Naive thymus-derived CD4-positive, alpha-beta T cell (primary cell): ENCODE measurements at regions not wholly inside any gene's neighbourhood (a gene's known extent, or its start where the extent isn't known, plus 50 kb on each side); places are given as distances from the start of the nearest gene placed in this dataset.

Experiments
- ATAC-seq: fragments of 150-1000 bp; cut with Tn5 transposase; 2 replicates; pipeline ENCODE4 v1.10.0; 2021; ENCODE audit warnings: mild to moderate bottlenecking, moderate library complexity
- CTCF ChIA-PET: fragments of 350-600 bp; sonication (Branson Sonifier 250); formaldehyde crosslinking; loops from one replicate; lab custom pipeline; 2021; ENCODE audit warnings: antibody characterized with exemption; lab: Charles Lee
- POLR2A ChIA-PET: fragments of 350-600 bp; sonication (Branson Sonifier 250); formaldehyde crosslinking; loops from one replicate; lab custom pipeline; 2021; ENCODE audit warnings: antibody characterized with exemption, inconsistent platforms; lab: Charles Lee
- DNase-seq, 9 donors: peaks; one replicate each; pipeline versions ENCODE4 v3.0.0 to v3.0.0-alpha.2; 2020 to 2022; ENCODE audit warnings: mixed read lengths in 1 of 9
- H3K27ac ChIP-seq: one replicate; pipeline ENCODE4 v1.7.0; 2013; ENCODE audit warnings: mild to moderate bottlenecking, low read depth, low read length, moderate library complexity
- H3K27me3 ChIP-seq, 2 donors: one replicate each; pipeline ENCODE4 v1.7.0; 2013; ENCODE audit warnings: low read length in 2 of 2, mild to moderate bottlenecking in 2 of 2, moderate library complexity in 2 of 2; ENCODE audit not compliant: control insufficient read depth in 2 of 2, insufficient read depth in 2 of 2
- H3K36me3 ChIP-seq, 3 experiments: 1 replicate in 2 of 3; 2 replicates in 1 of 3; pipeline ENCODE4 v1.7.0; 2013; ENCODE audit warnings: low read length in 3 of 3, mild to moderate bottlenecking in 3 of 3, moderate library complexity in 1 of 3; ENCODE audit not compliant: insufficient read depth in 3 of 3, control insufficient read depth in 2 of 3
- H3K4me1 ChIP-seq, 2 donors: one replicate each; pipeline ENCODE4 v1.7.0; 2013; ENCODE audit warnings: low read length in 2 of 2, mild to moderate bottlenecking in 2 of 2, moderate library complexity in 1 of 2; ENCODE audit not compliant: control insufficient read depth in 2 of 2, insufficient read depth in 2 of 2
- H3K4me3 ChIP-seq: 2 replicates; pipeline ENCODE4 v1.7.0; 2013; ENCODE audit warnings: mild to moderate bottlenecking, low read length
- H3K9me3 ChIP-seq, 3 experiments: 1 replicate in 2 of 3; 2 replicates in 1 of 3; pipeline ENCODE4 v1.7.0; 2013; ENCODE audit warnings: low read length in 3 of 3; ENCODE audit not compliant: control insufficient read depth in 2 of 3
- H3K27ac Mint-ChIP-seq, 9 donors: one replicate each; pipeline ENCODE4 v1.8.0; 2020 to 2022; ENCODE audit warnings: mixed read lengths in 9 of 9, mild to moderate bottlenecking in 8 of 9, moderate library complexity in 5 of 9, inconsistent platforms in 2 of 9
- H3K27me3 Mint-ChIP-seq, 5 donors: one replicate each; pipeline ENCODE4 v1.8.0; 2021 to 2022; ENCODE audit warnings: mixed read lengths in 5 of 5, mild to moderate bottlenecking in 1 of 5
- H3K36me3 Mint-ChIP-seq, 5 donors: one replicate each; pipeline ENCODE4 v1.8.0; 2020 to 2022; ENCODE audit warnings: mixed read lengths in 5 of 5, mild to moderate bottlenecking in 3 of 5, inconsistent platforms in 1 of 5
- H3K4me1 Mint-ChIP-seq, 7 donors: one replicate each; pipeline ENCODE4 v1.8.0; 2020 to 2022; ENCODE audit warnings: mixed read lengths in 7 of 7, mild to moderate bottlenecking in 3 of 7, inconsistent platforms in 1 of 7
- H3K4me3 Mint-ChIP-seq, 10 donors: one replicate each; pipeline ENCODE4 v1.8.0; 2020 to 2022; ENCODE audit warnings: mild to moderate bottlenecking in 10 of 10, mixed read lengths in 10 of 10, moderate library complexity in 6 of 10, inconsistent platforms in 2 of 10
- H3K9me3 Mint-ChIP-seq, 11 donors: one replicate each; pipeline ENCODE4 v1.8.0; 2020 to 2022; ENCODE audit warnings: mixed read lengths in 11 of 11, mild to moderate bottlenecking in 4 of 11, inconsistent platforms in 1 of 11, moderate library complexity in 1 of 11
- intact Hi-C, 2 donors: fragments of 100-400 bp; cut with micrococcal nuclease; formaldehyde crosslinking; loops; one replicate each; pipeline ENCODE4 v1.15.1; 2023

DNA sequence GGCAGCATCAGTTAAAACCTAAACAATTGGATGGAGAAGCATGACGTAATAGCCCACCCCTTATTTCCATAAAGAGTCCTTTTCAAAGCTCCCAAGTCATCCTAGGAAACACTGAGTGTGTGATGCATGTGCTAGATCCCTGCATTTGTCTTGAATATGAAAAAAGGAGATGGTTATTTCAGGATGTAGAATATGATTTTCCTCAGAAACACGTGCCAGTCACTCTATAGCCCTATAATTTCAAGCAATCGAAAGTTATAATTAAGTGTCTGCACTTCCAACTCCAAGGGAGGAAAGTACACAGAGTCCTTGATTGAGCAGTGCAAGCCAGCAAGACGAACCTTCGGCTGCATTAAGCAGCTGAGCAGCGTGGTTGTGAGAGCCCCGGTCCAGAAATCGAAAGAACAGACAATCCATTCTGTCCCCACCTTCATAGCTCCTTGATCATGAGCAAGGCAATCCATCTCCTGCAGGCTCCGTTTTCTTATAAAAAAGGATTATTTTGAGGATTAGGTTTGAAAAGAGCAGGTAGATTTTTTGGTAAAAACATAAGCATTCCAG, 287.7 kb downstream of the FBXO15 start:
- Histone ChIP-seq H3K36me3 (no peaks in the 10 kb centered on the region), H3K27me3 (no peaks in the 10 kb centered on the region), H3K4me3 (no peak overlapping the region), H3K4me1 (no peaks in the 10 kb centered on the region), H3K27ac (no peak overlapping the region), H3K9me3 (no peaks in the 10 kb centered on the region)
- H3K27me3 Mint-ChIP-seq = peaks cover 0 to 11% (median 7%) of the 10 kb centered on the region in 5 donors
- CTCF ChIA-PET = no interaction called here
- H3K4me3 Mint-ChIP-seq = no peak overlapping the region
- DNase-seq = no peak
- ATAC-seq = no peak
- H3K27ac Mint-ChIP-seq = no peak overlapping the region
- POLR2A ChIA-PET = no interaction called here
- H3K9me3 Mint-ChIP-seq = peaks cover 0 to under 1% (median 0%) of the 10 kb centered on the region in 11 donors
- intact Hi-C loops = no loop called here
- no peaks in the 10 kb centered on the region for H3K36me3 Mint-ChIP-seq
- H3K4me1 Mint-ChIP-seq = peaks cover 0 to 12% (median 0%) of the 10 kb centered on the region in 7 donors

DNA sequence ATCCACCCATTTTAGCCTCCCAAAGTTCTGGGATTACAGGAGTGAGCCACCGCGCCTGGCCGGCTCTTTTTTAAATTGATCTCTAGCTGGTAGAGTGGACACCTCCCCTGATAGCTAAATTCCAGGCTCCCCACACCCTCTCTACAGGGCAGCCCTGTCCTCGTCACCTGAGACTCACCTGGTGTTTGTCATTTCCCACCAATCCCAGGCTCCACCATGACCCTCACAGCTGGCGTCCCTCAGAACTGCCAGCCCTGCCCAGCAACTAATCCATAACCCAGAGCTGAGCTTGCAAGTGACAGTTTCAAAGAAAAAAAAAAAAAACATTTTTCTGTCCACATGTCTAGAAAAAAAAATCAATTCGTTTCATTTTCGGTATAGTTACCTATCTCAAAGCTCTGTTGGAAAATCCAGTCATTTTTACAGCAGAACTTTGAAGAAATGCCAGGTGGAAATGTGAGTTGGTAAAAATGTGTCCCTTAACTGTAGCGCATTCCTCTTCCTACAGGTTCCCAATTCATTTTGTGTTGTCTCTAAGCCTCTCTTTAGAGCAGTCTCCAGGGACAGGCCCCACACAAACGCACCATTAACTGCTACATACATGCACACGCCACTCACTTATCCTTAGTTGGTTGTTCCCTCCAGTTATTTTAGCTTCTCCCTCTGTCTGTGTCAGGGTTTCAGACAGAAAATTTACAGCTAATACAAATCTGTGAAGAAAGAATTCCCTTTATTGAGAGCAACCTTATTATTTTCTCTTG, 294.7 kb downstream of the FBXO15 start:
- Mint-ChIP-seq H3K4me1 (no peaks in the 10 kb centered on the region), H3K36me3 (no peaks in the 10 kb centered on the region), H3K27ac (no peak overlapping the region), H3K27me3 (peaks cover 0 to 8% (median 0%) of the 10 kb centered on the region in 5 donors), H3K9me3 (no peaks in the 10 kb centered on the region), H3K4me3 (no peak overlapping the region)
- intact Hi-C loops = no loop called here
- no peaks in the 10 kb centered on the region for H3K36me3 ChIP-seq
- DNase-seq = no peak
- H3K27ac ChIP-seq = no peak overlapping the region
- no peaks in the 10 kb centered on the region for H3K9me3 ChIP-seq
- POLR2A ChIA-PET = no interaction called here
- CTCF ChIA-PET = no interaction called here
- no peak overlapping the region for H3K4me3 ChIP-seq
- H3K4me1 ChIP-seq = no peaks in the 10 kb centered on the region
- ATAC-seq = no peak
- no peaks in the 10 kb centered on the region for H3K27me3 ChIP-seq

DNA sequence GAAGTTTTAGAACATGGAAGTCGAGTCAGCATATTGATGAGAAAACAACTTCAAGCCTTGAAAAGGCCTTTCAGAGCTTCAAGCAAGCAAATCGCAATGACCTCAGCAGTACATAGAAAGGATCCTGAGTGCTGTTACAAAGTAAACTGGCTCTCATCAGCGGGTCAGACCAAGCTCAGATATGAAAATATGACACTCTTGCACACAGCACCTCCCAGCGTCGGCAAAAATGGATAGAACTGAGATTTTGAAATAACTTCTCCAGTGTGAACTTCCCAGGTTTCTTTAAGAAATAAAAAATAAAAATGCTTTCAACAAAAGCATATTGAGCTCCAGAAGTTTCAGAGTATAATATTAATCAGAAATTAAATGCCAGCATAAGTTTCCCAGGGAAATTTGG, 296.9 kb downstream of the FBXO15 start:
- ATAC-seq (no peak), DNase-seq (no peak)
- Histone ChIP-seq H3K4me1 (no peaks in the 10 kb centered on the region), H3K36me3 (no peaks in the 10 kb centered on the region), H3K4me3 (no peak overlapping the region), H3K27me3 (no peaks in the 10 kb centered on the region), H3K9me3 (no peaks in the 10 kb centered on the region), H3K27ac (no peak overlapping the region)
- intact Hi-C loops = no loop called here
- Mint-ChIP-seq H3K9me3 (no peaks in the 10 kb centered on the region), H3K4me3 (no peak overlapping the region), H3K27ac (no peak overlapping the region), H3K36me3 (no peaks in the 10 kb centered on the region), H3K4me1 (no peaks in the 10 kb centered on the region), H3K27me3 (peaks cover 0 to 8% (median 0%) of the 10 kb centered on the region in 5 donors)
- CTCF ChIA-PET = no interaction called here
- POLR2A ChIA-PET = no interaction called here

DNA sequence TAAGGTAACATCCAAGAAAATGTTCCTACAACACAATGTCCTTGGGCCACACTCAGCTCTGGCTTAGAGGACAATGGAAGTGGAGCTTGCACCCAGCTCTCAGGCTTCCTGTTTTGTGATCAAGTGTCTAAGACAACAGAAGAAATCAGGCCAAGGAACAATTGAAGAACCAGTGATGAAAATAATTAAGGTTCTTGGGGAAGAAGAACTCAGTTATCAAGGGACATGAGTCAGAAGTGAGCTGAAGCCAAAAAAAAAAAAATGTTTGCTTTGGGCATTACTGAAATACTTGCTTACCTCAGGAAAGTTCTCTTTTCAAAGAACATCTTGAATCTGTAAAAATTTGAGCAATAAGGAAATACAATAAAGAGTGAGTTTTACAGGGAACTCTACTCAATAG, 299.0 kb downstream of the FBXO15 start:
- ATAC-seq = no peak
- H3K9me3 Mint-ChIP-seq = no peaks in the 10 kb centered on the region
- Histone ChIP-seq H3K4me1 (no peaks in the 10 kb centered on the region), H3K36me3 (no peaks in the 10 kb centered on the region), H3K27me3 (no peaks in the 10 kb centered on the region), H3K9me3 (no peaks in the 10 kb centered on the region), H3K4me3 (no peak overlapping the region), H3K27ac (no peak overlapping the region)
- intact Hi-C loops = no loop called here
- H3K4me1 Mint-ChIP-seq = no peaks in the 10 kb centered on the region
- ChIA-PET CTCF (no interaction called here), POLR2A (no interaction called here)
- peaks cover 0 to 13% (median 0%) of the 10 kb centered on the region in 5 donors for H3K27me3 Mint-ChIP-seq
- H3K36me3 Mint-ChIP-seq = no peaks in the 10 kb centered on the region
- H3K4me3 Mint-ChIP-seq = no peak overlapping the region
- H3K27ac Mint-ChIP-seq = no peak overlapping the region
- DNase-seq = no peak

DNA sequence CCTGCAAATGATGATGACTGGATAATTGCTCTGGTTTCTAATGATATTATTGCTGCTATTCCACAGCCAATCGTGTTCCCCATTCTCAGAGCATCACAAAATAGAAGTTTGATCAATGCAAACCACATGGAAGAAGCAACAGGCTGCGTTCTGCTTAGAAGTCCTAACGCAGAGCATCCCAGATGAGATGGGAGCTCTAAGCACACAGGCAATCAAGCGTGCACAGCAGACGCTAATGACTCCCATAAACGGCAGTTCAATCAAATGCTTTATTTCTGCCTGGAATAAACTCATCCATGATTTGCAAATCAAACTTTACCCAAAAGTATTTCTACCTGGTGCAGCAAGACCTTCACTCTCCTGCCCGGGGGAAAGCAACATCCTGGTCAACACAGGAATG, 304.2 kb downstream of the FBXO15 start:
- intact Hi-C loops = no loop called here
- Histone ChIP-seq H3K9me3 (no peaks in the 10 kb centered on the region), H3K27ac (no peak overlapping the region), H3K27me3 (no peaks in the 10 kb centered on the region), H3K4me1 (peaks cover 0 to 3% of the 10 kb centered on the region in 2 donors), H3K36me3 (no peaks in the 10 kb centered on the region), H3K4me3 (no peak overlapping the region)
- ChIA-PET CTCF (no interaction called here), POLR2A (no interaction called here)
- no peak for ATAC-seq
- DNase-seq = no peak
- peaks cover 0 to 10% (median 9%) of the 10 kb centered on the region in 7 donors for H3K4me1 Mint-ChIP-seq
- H3K27ac Mint-ChIP-seq = no peak overlapping the region
- no peak overlapping the region for H3K4me3 Mint-ChIP-seq
- no peaks in the 10 kb centered on the region for H3K36me3 Mint-ChIP-seq
- H3K27me3 Mint-ChIP-seq = peaks cover 0 to 6% (median 3%) of the 10 kb centered on the region in 5 donors
- no peaks in the 10 kb centered on the region for H3K9me3 Mint-ChIP-seq

DNA sequence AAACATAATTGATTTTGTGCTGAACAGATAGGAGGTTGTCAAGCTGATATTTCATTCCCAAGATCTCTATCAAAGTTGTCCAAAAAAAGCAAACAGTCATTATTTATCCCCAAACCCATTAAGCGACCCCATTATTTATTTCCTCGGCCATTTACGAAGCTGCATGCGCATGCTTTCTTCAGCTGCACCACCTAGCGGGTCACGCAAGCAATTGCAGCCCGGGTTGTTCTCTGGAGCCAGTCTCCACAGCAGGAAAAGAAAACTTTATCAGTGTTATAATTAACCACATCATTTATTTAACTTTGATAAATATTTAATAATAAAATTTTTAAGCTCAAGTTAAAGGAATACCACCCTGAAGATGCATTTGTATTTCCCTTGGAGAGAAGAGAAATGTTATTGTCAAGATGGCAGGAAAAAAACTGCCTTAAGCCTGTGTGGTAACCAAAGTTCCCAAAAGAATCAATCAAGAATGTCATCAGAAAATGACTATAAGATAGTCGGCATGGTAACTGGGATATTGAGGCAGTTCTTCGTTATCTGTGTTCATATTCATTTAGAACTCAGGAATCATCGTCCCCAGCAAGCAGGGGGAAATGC, 304.7 kb downstream of the FBXO15 start:
- Histone ChIP-seq H3K4me3 (peak overlapping the region; percentile 36), H3K9me3 (no peaks in the 10 kb centered on the region), H3K27ac (no peak overlapping the region), H3K27me3 (no peaks in the 10 kb centered on the region), H3K36me3 (no peaks in the 10 kb centered on the region), H3K4me1 (peaks cover 0 to 3% of the 10 kb centered on the region in 2 donors)
- ChIA-PET POLR2A (no interaction called here), CTCF (interaction anchor here (1.7 kb wide), 1 partner anchor 1080 kb away, joined by 5 read pairs; no protein-coding TSS in a partner anchor)
- peak; percentile 42 for ATAC-seq
- peak overlapping the region in 3 of 9 donors; percentile 10 to 59 (median 46) for H3K27ac Mint-ChIP-seq
- peak in 6 of 9 donors; percentile 8 to 37 (median 26) for DNase-seq
- no peaks in the 10 kb centered on the region for H3K9me3 Mint-ChIP-seq
- H3K36me3 Mint-ChIP-seq = no peaks in the 10 kb centered on the region
- H3K4me3 Mint-ChIP-seq = peak overlapping the region in 9 of 10 donors; percentile 5 to 88 (median 77)
- intact Hi-C loops = no loop called here
- peaks cover 0 to 10% (median 9%) of the 10 kb centered on the region in 7 donors for H3K4me1 Mint-ChIP-seq
- peaks cover 0 to 6% (median 3%) of the 10 kb centered on the region in 5 donors for H3K27me3 Mint-ChIP-seq
